ENCODE measurements at regions not wholly inside any gene's neighbourhood (a gene's known extent, or its start where the extent isn't known, plus 50 kb on each side); places are given as distances from the start of the nearest gene placed in this dataset.
A peak's percentile ranks its signal among the peaks of the same experiment; 100 is the strongest.

- TF ChIP-seq POLR2A (IDR thresholded peaks at IDR 0.05) = no peak
- no peak overlapping the region for H3K27ac ChIP-seq
- no peak for ATAC-seq
Measured at GRCh38 chr5:103442750-103443149, 119.8 kb downstream of the NUDT12 start.

DNA sequence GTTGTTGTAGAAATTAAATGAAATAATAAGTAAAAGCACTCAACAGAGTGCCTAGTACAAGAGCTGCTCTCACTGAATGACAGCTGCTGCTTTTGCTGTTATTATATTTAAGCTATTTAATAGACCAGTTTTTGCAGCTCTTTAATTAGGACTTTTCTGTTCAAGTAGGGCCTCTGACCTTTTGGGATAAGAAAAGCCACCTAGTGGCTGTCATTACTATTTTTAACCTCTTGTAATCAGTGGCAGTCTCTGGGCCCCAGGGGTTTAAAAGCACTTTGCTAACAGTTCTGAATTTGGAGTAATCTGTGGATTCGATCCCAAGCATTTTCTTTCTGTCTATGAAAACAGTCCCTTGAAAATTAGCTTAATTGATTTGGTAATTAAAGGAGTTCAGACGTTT lies 121.1 kb downstream of the NUDT12 start:
- no peak overlapping the region for H3K27ac ChIP-seq
- in situ Hi-C loops (cut with MboI; ENCODE audit: low sequenced_read_pairs in 4 of 4) = no loop called here
- ATAC-seq (no peak), DNase-seq (no peak)
- peaks cover 0 to 7% of the 10 kb centered on the region in 2 donors for H3K4me1 ChIP-seq
- intact Hi-C loops (cut with DNase I; ENCODE audit: low total_unique reads) = no loop called here
- TF ChIP-seq CTCF (IDR thresholded peaks at IDR 0.05 in 4 of 5, conservative IDR thresholded peaks at IDR 0.05 in 1 of 5) (no peak), POLR2A (IDR thresholded peaks at IDR 0.05) (no peak)
- peaks cover 0 to 13% (median 0%) of the 10 kb centered on the region in 3 donors for H3K9me3 ChIP-seq
- no peaks in the 10 kb centered on the region for H3K36me3 ChIP-seq
- no peak overlapping the region for H3K4me3 ChIP-seq
- H3K27me3 ChIP-seq = no peaks in the 10 kb centered on the region

More at GRCh38 chr5:103442750-103443149, 119.8 kb downstream of the NUDT12 start:
- in situ Hi-C loops (cut with MboI; ENCODE audit: low sequenced_read_pairs in 4 of 4) = no loop called here
- no peaks in the 10 kb centered on the region for H3K27me3 ChIP-seq
- no peak overlapping the region for H3K4me3 ChIP-seq
- H3K9me3 ChIP-seq = peaks cover 0 to 13% (median 0%) of the 10 kb centered on the region in 3 donors
- no peaks in the 10 kb centered on the region for H3K36me3 ChIP-seq
- no peak for DNase-seq
- peaks cover 0 to 7% of the 10 kb centered on the region in 2 donors for H3K4me1 ChIP-seq
- intact Hi-C loops (cut with DNase I; ENCODE audit: low total_unique reads) = no loop called here

- H3K4me3 ChIP-seq = no peak overlapping the region
- ATAC-seq (no peak), DNase-seq (no peak)
- in situ Hi-C loops (cut with MboI; ENCODE audit: low sequenced_read_pairs in 4 of 4) (no loop called here), intact Hi-C loops (cut with DNase I; ENCODE audit: low total_unique reads) (no loop called here)
- no peaks in the 10 kb centered on the region for H3K27me3 ChIP-seq
- peaks cover 0 to 13% (median 0%) of the 10 kb centered on the region in 3 donors for H3K9me3 ChIP-seq
- H3K27ac ChIP-seq = no peak overlapping the region
- H3K36me3 ChIP-seq = no peaks in the 10 kb centered on the region
- TF ChIP-seq CTCF (IDR thresholded peaks at IDR 0.05 in 4 of 5, conservative IDR thresholded peaks at IDR 0.05 in 1 of 5) = no peak
- no peak for TF ChIP-seq POLR2A (IDR thresholded peaks at IDR 0.05)
- H3K4me1 ChIP-seq = peaks cover 10 to 14% of the 10 kb centered on the region in 2 donors
Measured at GRCh38 chr5:103439007-103439406, 123.6 kb downstream of the NUDT12 start.

DNA sequence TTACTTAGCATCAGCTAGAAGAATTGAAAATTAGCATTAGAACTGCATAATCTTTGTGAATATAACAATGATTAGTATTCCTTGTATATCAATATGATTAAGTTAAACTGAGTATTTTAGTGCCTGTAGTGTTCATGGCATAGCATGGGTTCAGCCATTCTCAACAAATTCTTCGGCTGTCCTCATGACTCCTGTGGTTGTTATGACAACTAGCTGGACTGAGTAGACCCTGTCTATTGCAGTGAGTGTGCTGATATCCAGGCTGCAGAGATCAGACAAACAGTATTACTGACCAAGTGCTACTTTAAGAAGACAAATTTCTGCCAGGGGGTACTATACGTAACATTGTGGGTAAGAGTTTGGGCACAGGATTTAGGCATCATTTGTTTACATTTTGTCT lies 125.9 kb downstream of the NUDT12 start:
- H3K9me3 ChIP-seq = peaks cover 0 to 13% (median 0%) of the 10 kb centered on the region in 3 donors
- no peak for TF ChIP-seq POLR2A (IDR thresholded peaks at IDR 0.05)
- no peak for TF ChIP-seq CTCF (IDR thresholded peaks at IDR 0.05 in 4 of 5, conservative IDR thresholded peaks at IDR 0.05 in 1 of 5)
- DNase-seq (no peak), ATAC-seq (no peak)
- in situ Hi-C loops (cut with MboI; ENCODE audit: low sequenced_read_pairs in 4 of 4) (no loop called here), intact Hi-C loops (cut with DNase I; ENCODE audit: low total_unique reads) (no loop called here)
- H3K4me1 ChIP-seq = peaks cover 7 to 10% of the 10 kb centered on the region in 2 donors
- H3K4me3 ChIP-seq = no peak overlapping the region
- no peaks in the 10 kb centered on the region for H3K27me3 ChIP-seq
- no peaks in the 10 kb centered on the region for H3K36me3 ChIP-seq
- no peak overlapping the region for H3K27ac ChIP-seq

DNA sequence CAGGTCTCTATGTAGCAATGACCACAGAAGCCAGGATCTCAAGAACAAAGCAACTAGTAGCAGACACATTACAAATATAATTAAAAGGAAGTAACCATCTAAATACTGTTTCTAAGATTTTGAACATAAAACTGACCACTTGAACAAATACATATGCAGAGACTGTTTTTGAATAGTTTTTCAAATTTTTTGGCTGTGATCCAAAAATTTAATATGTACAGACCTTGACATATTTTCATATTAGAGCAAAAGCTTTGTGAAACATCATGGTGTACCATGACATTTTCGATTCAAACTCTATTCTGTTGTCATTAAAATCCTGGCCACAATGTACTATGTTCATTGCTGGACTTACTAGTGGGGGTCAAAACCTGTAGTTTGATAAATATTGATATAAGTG lies 126.5 kb downstream of the NUDT12 start:
- H3K27ac ChIP-seq = no peak overlapping the region
- ATAC-seq = peak in 1 of 2 donors; percentile 35
- no peak overlapping the region for H3K4me3 ChIP-seq

More for the DNA sequence above, 126.5 kb downstream of the NUDT12 start:
- TF ChIP-seq POLR2A (IDR thresholded peaks at IDR 0.05) = no peak
- TF ChIP-seq CTCF (IDR thresholded peaks at IDR 0.05 in 4 of 5, conservative IDR thresholded peaks at IDR 0.05 in 1 of 5) = no peak
- H3K36me3 ChIP-seq = no peaks in the 10 kb centered on the region
- in situ Hi-C loops (cut with MboI; ENCODE audit: low sequenced_read_pairs in 4 of 4) (no loop called here), intact Hi-C loops (cut with DNase I; ENCODE audit: low total_unique reads) (no loop called here)
- DNase-seq = no peak
- peaks cover 7 to 10% of the 10 kb centered on the region in 2 donors for H3K4me1 ChIP-seq
- H3K27me3 ChIP-seq = no peaks in the 10 kb centered on the region
- H3K9me3 ChIP-seq = peaks cover 0 to 13% (median 0%) of the 10 kb centered on the region in 3 donors

All from gastrocnemius medialis (tissue), 4 donors.